Tibial nerve (tissue), 4 donors: ENCODE measurements at regions not wholly inside any gene's neighbourhood (a gene's known extent, or its start where the extent isn't known, plus 50 kb on each side); places are given as distances from the start of the nearest gene placed in this dataset.

ENCODE experiments used
- DNase-seq, 2 donors: peaks; one replicate each; pipeline ENCODE4 v3.0.0-alpha.2; 2019; ENCODE audit warnings: low spot score in 2 of 2
- H3K27ac ChIP-seq, 4 donors: fragments of 200-600 bp; sonication (generic) in 3 of 4; one replicate each; pipeline ENCODE4 v1.5.1; 2017 to 2019; ENCODE audit warnings: mild to moderate bottlenecking in 1 of 4
- H3K27me3 ChIP-seq, 2 donors: fragments of 200-600 bp; sonication (generic) in 1 of 2; one replicate each; pipeline versions ENCODE4 v1.5.1 to v1.6.0; 2017 to 2019
- H3K36me3 ChIP-seq, 3 donors: fragments of 200-600 bp; sonication (generic); one replicate each; pipeline ENCODE4 v1.5.1; 2018 to 2019
- H3K4me1 ChIP-seq, 4 donors: fragments of 200-600 bp; sonication (generic) in 3 of 4; one replicate each; pipeline ENCODE4 v1.5.1; 2017 to 2019
- H3K4me3 ChIP-seq, 4 donors: fragments of 200-600 bp; sonication (generic) in 3 of 4; one replicate each; pipeline ENCODE4 v1.5.1; 2017 to 2019; ENCODE audit warnings: mild to moderate bottlenecking in 1 of 4, moderate library complexity in 1 of 4
- H3K9me3 ChIP-seq, 4 donors: fragments of 200-600 bp; sonication (generic) in 3 of 4; one replicate each; pipeline ENCODE4 v1.5.1; 2017 to 2019
- EP300 ChIP-seq, 2 donors: sonication (generic); formaldehyde crosslinking; IDR thresholded peaks; one replicate each; pipeline ENCODE4 v1.6.1; 2017; ENCODE audit warnings: antibody characterized with exemption in 2 of 2, mild to moderate bottlenecking in 1 of 2
- POLR2A ChIP-seq, 2 donors: fragments of 450-650 bp; IDR thresholded peaks; one replicate each; pipeline ENCODE4 v1.6.1; 2017; ENCODE audit warnings: antibody characterized with exemption in 2 of 2, mild to moderate bottlenecking in 2 of 2, moderate library complexity in 2 of 2
- WGBS, 2 donors: methylation state at CpG; one replicate each; pipeline ENCODE4 v1.1.5; 2018; 5-methylcytosine and 5-hydroxymethylcytosine counted together
- TF ChIP-seq, protein P1 (sequence below), 5 experiments: fragments of 200-600 bp in 3 of 5; fragments of 450-650 bp in 2 of 5; sonication (generic) in 3 of 5; IDR thresholded peaks; one replicate each; pipeline ENCODE4 v1.5.1; 2016 to 2019; ENCODE audit warnings: antibody characterized with exemption in 5 of 5, mild to moderate bottlenecking in 3 of 5, moderate library complexity in 2 of 5

- WGBS, 2 donors, result 84 to 90% methylated on average over 7 of the region's 7 CpGs
- Histone ChIP-seq H3K4me3 (no peak overlapping the region), H3K9me3 (no peaks in the 10 kb centered on the region), H3K36me3 (peaks cover 0 to 18% (median 0%) of the 10 kb centered on the region in 3 donors), H3K4me1 (peaks cover 0 to 7% (median 0%) of the 10 kb centered on the region in 4 donors), H3K27me3 (no peaks in the 10 kb centered on the region), H3K27ac (no peak overlapping the region)
- no peak for DNase-seq
- TF ChIP-seq EP300 (IDR thresholded peaks at IDR 0.05) (no peak), POLR2A (IDR thresholded peaks at IDR 0.05) (no peak)
- TF ChIP-seq, protein P1, sequence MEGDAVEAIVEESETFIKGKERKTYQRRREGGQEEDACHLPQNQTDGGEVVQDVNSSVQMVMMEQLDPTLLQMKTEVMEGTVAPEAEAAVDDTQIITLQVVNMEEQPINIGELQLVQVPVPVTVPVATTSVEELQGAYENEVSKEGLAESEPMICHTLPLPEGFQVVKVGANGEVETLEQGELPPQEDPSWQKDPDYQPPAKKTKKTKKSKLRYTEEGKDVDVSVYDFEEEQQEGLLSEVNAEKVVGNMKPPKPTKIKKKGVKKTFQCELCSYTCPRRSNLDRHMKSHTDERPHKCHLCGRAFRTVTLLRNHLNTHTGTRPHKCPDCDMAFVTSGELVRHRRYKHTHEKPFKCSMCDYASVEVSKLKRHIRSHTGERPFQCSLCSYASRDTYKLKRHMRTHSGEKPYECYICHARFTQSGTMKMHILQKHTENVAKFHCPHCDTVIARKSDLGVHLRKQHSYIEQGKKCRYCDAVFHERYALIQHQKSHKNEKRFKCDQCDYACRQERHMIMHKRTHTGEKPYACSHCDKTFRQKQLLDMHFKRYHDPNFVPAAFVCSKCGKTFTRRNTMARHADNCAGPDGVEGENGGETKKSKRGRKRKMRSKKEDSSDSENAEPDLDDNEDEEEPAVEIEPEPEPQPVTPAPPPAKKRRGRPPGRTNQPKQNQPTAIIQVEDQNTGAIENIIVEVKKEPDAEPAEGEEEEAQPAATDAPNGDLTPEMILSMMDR (IDR thresholded peaks at IDR 0.05), result no peak
Observed at GRCh38 chr7:66423729-66424128, 205.0 kb upstream of the KCTD7 start.

DNA sequence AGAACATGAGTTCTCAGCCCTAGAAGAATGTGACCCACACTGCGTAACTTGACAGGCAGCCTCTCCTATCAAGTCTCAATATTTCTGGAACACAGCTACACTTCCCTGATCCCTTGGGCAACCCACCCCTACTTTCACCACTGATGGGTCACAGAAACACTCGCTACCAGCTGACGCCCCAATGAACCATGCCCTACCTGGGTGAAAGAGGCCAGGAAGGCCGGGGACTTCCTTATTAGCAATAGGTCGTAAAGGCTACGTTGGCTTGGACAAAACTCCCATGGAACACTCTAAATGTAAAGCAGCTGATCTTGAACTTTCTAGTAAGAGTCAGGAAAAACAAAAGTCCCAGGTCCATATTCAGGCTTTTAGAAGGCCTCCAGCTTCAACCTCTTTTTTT lies 202.3 kb upstream of the KCTD7 start:
- Histone ChIP-seq H3K4me3 (no peak overlapping the region), H3K9me3 (no peaks in the 10 kb centered on the region), H3K36me3 (peaks cover 0 to 24% (median 0%) of the 10 kb centered on the region in 3 donors), H3K27ac (no peak overlapping the region), H3K27me3 (no peaks in the 10 kb centered on the region), H3K4me1 (peaks cover 0 to 3% (median 0%) of the 10 kb centered on the region in 4 donors)
- DNase-seq, result no peak
- 92% methylated on average over 6 of the region's 6 CpGs for WGBS, 2 donors
- TF ChIP-seq, protein P1 (IDR thresholded peaks at IDR 0.05), result no peak
- TF ChIP-seq POLR2A (IDR thresholded peaks at IDR 0.05) (no peak), EP300 (IDR thresholded peaks at IDR 0.05) (no peak)

- no peaks in the 10 kb centered on the region for H3K9me3 ChIP-seq
- no peaks in the 10 kb centered on the region for H3K27me3 ChIP-seq
- H3K4me1 ChIP-seq, result no peaks in the 10 kb centered on the region
- H3K36me3 ChIP-seq, result peaks cover 0 to 24% (median 0%) of the 10 kb centered on the region in 3 donors
- 81 to 86% methylated on average over 5 of the region's 5 CpGs for WGBS, 2 donors
- no peak overlapping the region for H3K27ac ChIP-seq
- DNase-seq, result no peak
- H3K4me3 ChIP-seq, result no peak overlapping the region
- TF ChIP-seq POLR2A (IDR thresholded peaks at IDR 0.05) (no peak), EP300 (IDR thresholded peaks at IDR 0.05) (no peak)
- TF ChIP-seq, protein P1 (IDR thresholded peaks at IDR 0.05), result no peak
Observed at GRCh38 chr7:66426996-66427395, 201.7 kb upstream of the KCTD7 start.

GRCh38 chr7:66427956-66428355 lies 200.7 kb upstream of the KCTD7 start:
- H3K36me3 ChIP-seq, result peaks cover 0 to 24% (median 0%) of the 10 kb centered on the region in 3 donors

GRCh38 chr7:66429498-66430163 lies 199.1 kb upstream of the KCTD7 start:
- no peak for DNase-seq
- WGBS, 2 donors, result 80 to 97% methylated on average over 4 of the region's 4 CpGs

More at GRCh38 chr7:66427956-66428355, 200.7 kb upstream of the KCTD7 start:
- Histone ChIP-seq H3K27me3 (no peaks in the 10 kb centered on the region), H3K27ac (no peak overlapping the region), H3K9me3 (no peaks in the 10 kb centered on the region), H3K4me3 (no peak overlapping the region), H3K4me1 (no peaks in the 10 kb centered on the region)
- TF ChIP-seq EP300 (IDR thresholded peaks at IDR 0.05) (no peak), POLR2A (IDR thresholded peaks at IDR 0.05) (no peak)
- TF ChIP-seq, protein P1 (IDR thresholded peaks at IDR 0.05), result no peak
- WGBS, 2 donors, result 91% methylated on average over 7 of the region's 7 CpGs
- no peak for DNase-seq

More at GRCh38 chr7:66429498-66430163, 199.1 kb upstream of the KCTD7 start:
- Histone ChIP-seq H3K27ac (no peak overlapping the region), H3K4me3 (no peak overlapping the region), H3K4me1 (no peaks in the 10 kb centered on the region), H3K9me3 (no peaks in the 10 kb centered on the region), H3K36me3 (peaks cover 0 to 24% (median 0%) of the 10 kb centered on the region in 3 donors), H3K27me3 (no peaks in the 10 kb centered on the region)
- TF ChIP-seq, protein P1 (IDR thresholded peaks at IDR 0.05), result no peak
- TF ChIP-seq POLR2A (IDR thresholded peaks at IDR 0.05) (no peak), EP300 (IDR thresholded peaks at IDR 0.05) (no peak)
